HL-60 (cell line): ENCODE measurements at regions not wholly inside any gene's neighbourhood (a gene's known extent, or its start where the extent isn't known, plus 50 kb on each side); places are given as distances from the start of the nearest gene placed in this dataset.

Source experiments
- DNase-seq, 2 experiments: peaks; one replicate each; pipeline ENCODE4 v3.0.0-alpha.2; 2010 to 2020; ENCODE audit warnings: low read depth in 1 of 2, low spot score in 1 of 2
- H3K27ac ChIP-seq: fragments of 250-450 bp; sonication (Bioruptor Pico); replicated peaks from 2 replicates; pipeline ENCODE4 v1.5.1; 2020; ENCODE audit warnings: mild to moderate bottlenecking, moderate library complexity
- H3K27me3 ChIP-seq: fragments of 250-450 bp; sonication (Bioruptor Pico); 2 replicates; pipeline ENCODE4 v1.5.1; 2021; ENCODE audit warnings: mild to moderate bottlenecking, moderate library complexity; ENCODE audit not compliant: insufficient read depth, poor library complexity, severe bottlenecking
- H3K4me3 ChIP-seq: replicated peaks from 2 replicates; pipeline ENCODE4 v1.5.1; 2011; ENCODE audit warnings: mild to moderate bottlenecking, control low read depth, low read length; ENCODE audit not compliant: insufficient read depth
- GABPA ChIP-seq: IDR thresholded peaks from 2 replicates; pipeline ENCODE4 v1.6.1; 2012; ENCODE audit warnings: low read depth
- POLR2AphosphoS5 ChIP-seq: IDR thresholded peaks from 2 replicates; pipeline ENCODE4 v1.6.1; 2012; ENCODE audit warnings: low read depth
- SPI1 ChIP-seq: IDR thresholded peaks from 2 replicates; pipeline ENCODE4 v1.6.1; 2012; ENCODE audit warnings: low read depth, mild to moderate bottlenecking, borderline replicate concordance
- TF ChIP-seq, protein P1 (sequence below): IDR thresholded peaks from one replicate; pipeline ENCODE4 v1.5.1; 2011; ENCODE audit warnings: low read length, control low read depth, inconsistent platforms; ENCODE audit not compliant: insufficient read depth
- TF ChIP-seq, protein P2 (sequence below): IDR thresholded peaks from 2 replicates; pipeline ENCODE4 v1.6.1; 2012; ENCODE audit warnings: low read depth; ENCODE audit not compliant: insufficient replicate concordance

DNA sequence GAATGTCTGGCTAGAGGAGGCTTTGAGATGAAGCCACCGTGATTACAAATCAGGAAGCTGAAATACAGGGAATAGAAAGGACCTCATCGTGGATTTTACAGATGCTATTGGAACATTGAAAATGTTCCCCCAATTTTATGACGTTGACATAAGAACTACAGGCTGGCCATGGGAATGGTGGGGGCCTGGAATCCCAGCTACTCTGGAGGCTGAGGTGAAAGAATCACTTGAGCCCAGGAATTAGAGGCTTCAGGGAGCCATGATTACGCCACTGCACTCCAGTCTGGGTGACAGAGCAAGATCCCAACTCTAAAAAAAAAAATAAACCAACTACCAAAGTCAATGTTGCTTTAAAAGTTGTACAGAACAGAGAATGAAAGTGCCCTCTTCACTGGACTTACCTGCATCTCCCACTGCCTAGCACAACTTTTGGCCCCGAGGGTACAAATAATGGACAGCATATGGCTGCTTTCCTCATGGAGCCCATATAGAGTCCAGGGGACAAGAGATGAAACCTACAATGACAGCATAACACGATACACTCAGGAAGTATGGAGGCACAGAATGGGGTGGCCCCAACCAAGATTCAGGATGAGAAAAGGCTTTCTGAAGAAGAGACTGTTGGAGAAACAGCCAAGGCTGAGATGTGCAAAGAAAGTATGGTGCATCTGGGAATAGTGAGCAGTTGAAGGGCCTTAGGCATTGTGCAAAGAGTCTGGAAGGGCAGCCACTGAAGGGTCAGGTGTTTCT lies 254.8 kb downstream of the MYCN start:
- Histone ChIP-seq H3K27ac (no peak overlapping the region), H3K4me3 (no peak overlapping the region), H3K27me3 (no peaks in the 10 kb centered on the region)
- DNase-seq: no peak
- TF ChIP-seq GABPA (no peak), POLR2AphosphoS5 (no peak)
- TF ChIP-seq, protein P1, sequence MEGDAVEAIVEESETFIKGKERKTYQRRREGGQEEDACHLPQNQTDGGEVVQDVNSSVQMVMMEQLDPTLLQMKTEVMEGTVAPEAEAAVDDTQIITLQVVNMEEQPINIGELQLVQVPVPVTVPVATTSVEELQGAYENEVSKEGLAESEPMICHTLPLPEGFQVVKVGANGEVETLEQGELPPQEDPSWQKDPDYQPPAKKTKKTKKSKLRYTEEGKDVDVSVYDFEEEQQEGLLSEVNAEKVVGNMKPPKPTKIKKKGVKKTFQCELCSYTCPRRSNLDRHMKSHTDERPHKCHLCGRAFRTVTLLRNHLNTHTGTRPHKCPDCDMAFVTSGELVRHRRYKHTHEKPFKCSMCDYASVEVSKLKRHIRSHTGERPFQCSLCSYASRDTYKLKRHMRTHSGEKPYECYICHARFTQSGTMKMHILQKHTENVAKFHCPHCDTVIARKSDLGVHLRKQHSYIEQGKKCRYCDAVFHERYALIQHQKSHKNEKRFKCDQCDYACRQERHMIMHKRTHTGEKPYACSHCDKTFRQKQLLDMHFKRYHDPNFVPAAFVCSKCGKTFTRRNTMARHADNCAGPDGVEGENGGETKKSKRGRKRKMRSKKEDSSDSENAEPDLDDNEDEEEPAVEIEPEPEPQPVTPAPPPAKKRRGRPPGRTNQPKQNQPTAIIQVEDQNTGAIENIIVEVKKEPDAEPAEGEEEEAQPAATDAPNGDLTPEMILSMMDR: no peak

DNA sequence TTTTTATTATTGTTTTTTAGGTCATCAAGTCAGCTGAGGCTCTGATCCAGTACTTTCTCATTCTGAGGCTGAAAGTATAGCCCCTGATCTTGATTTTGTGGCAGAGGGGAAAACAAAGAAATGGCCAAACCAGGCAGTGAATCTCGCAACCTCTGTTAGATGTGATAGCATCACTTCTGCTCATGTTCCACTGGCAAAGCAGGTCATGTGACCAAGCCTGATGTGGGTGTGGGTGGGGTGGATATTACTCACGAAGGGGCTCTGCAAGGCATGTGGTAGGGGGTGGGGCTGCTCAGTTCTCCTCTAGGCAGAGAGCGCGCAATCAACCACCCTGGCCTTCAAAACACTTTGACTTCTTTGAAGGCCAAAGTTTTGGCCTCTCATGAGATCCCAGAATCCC lies 254.2 kb downstream of the MYCN start:
- H3K4me3 ChIP-seq: no peak overlapping the region
- no peaks in the 10 kb centered on the region for H3K27me3 ChIP-seq
- DNase-seq: no peak
- H3K27ac ChIP-seq: no peak overlapping the region
- TF ChIP-seq SPI1: no peak
- no peak for TF ChIP-seq POLR2AphosphoS5
- no peak for TF ChIP-seq GABPA

DNA sequence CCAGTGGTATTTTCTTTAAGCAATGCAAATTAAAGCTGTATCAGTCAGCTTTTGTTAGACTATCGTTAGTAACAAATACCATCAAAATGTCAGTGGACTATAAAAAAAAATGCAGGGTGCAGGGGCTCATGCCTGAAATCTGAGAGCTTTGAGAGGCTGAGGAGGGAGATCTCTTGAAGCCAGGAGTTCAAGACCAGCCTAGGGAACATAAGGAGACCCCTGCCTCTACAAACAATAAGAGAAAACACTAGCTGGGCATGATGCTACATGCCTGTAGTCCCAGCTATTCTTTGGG lies 253.7 kb downstream of the MYCN start:
- Histone ChIP-seq H3K27ac (no peak overlapping the region), H3K27me3 (no peaks in the 10 kb centered on the region), H3K4me3 (no peak overlapping the region)
- DNase-seq: no peak
- TF ChIP-seq SPI1: no peak
- TF ChIP-seq, protein P1: no peak
- TF ChIP-seq, protein P2, sequence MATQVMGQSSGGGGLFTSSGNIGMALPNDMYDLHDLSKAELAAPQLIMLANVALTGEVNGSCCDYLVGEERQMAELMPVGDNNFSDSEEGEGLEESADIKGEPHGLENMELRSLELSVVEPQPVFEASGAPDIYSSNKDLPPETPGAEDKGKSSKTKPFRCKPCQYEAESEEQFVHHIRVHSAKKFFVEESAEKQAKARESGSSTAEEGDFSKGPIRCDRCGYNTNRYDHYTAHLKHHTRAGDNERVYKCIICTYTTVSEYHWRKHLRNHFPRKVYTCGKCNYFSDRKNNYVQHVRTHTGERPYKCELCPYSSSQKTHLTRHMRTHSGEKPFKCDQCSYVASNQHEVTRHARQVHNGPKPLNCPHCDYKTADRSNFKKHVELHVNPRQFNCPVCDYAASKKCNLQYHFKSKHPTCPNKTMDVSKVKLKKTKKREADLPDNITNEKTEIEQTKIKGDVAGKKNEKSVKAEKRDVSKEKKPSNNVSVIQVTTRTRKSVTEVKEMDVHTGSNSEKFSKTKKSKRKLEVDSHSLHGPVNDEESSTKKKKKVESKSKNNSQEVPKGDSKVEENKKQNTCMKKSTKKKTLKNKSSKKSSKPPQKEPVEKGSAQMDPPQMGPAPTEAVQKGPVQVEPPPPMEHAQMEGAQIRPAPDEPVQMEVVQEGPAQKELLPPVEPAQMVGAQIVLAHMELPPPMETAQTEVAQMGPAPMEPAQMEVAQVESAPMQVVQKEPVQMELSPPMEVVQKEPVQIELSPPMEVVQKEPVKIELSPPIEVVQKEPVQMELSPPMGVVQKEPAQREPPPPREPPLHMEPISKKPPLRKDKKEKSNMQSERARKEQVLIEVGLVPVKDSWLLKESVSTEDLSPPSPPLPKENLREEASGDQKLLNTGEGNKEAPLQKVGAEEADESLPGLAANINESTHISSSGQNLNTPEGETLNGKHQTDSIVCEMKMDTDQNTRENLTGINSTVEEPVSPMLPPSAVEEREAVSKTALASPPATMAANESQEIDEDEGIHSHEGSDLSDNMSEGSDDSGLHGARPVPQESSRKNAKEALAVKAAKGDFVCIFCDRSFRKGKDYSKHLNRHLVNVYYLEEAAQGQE: no peak
- TF ChIP-seq POLR2AphosphoS5: no peak
- TF ChIP-seq GABPA: no peak

DNA sequence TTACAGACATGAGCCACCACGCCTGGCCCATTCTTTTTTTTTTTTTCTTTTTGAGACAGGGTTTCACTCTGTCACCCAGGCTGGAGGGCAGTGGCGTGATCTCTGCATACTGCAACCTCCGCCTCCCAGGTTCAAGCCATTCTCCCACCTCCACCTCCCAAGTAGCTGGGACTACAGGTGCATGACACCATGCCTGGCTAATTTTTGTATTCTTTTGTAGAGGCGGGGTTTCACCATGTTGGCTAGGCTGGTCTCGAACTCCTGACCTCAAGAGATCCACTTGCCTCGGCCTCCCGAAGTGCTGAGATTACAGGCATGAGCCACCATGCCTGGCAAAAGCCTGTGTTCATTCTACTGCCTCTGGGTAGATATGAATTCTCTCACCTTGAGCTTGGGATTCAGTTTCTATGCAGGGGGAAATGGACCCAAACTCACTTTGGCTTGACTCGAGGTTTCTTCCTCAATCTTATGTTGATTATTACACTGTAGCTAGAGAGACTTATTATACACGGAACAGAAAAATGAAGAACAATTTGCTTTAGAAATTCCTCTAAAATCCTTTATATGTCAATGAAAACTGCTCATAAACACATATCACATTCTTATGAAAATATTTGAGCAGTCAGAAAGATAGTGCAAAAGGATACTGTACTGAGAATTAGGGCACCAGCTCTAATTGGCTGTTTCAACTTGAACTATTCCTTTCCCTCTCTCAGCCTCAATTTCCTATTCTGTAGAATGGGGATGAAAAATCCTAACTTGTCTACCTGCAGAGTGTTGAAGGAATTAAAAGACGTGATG lies 252.3 kb downstream of the MYCN start:
- H3K27ac ChIP-seq: no peak overlapping the region
- H3K4me3 ChIP-seq: no peak overlapping the region
- DNase-seq: no peak
- TF ChIP-seq, protein P1: no peak
- TF ChIP-seq GABPA: no peak
- no peak for TF ChIP-seq POLR2AphosphoS5
- TF ChIP-seq, protein P2: no peak
- no peak for TF ChIP-seq SPI1
- no peaks in the 10 kb centered on the region for H3K27me3 ChIP-seq
